SK-N-SH treated with all-trans-retinoic acid at 6 μM for 48 hours (cell line): ENCODE measurements at regions not wholly inside any gene's neighbourhood (a gene's known extent, or its start where the extent isn't known, plus 50 kb on each side); places are given as distances from the start of the nearest gene placed in this dataset.

ENCODE experiments used
- ARNTL ChIP-seq: fragments of 450-650 bp; formaldehyde crosslinking; IDR thresholded peaks from 2 replicates; pipeline ENCODE4 v1.5.0; 2020; ENCODE audit warnings: low read depth, mild to moderate bottlenecking, moderate library complexity, borderline replicate concordance
- BACH2 ChIP-seq: fragments of 250-450 bp; sonication (Bioruptor Pico); IDR thresholded peaks from 2 replicates; pipeline ENCODE4 v1.9.0; 2021; ENCODE audit warnings: mild to moderate bottlenecking, borderline replicate concordance
- GLIS3 ChIP-seq: fragments of 250-450 bp; sonication (Bioruptor Pico); IDR thresholded peaks from 2 replicates; pipeline ENCODE4 v1.5.0; 2020; ENCODE audit warnings: mild to moderate bottlenecking, moderate library complexity
- ISL1 ChIP-seq: fragments of 250-450 bp; sonication (Bioruptor Pico); IDR thresholded peaks from 2 replicates; pipeline ENCODE4 v2.1.2; 2022; ENCODE audit warnings: mild to moderate bottlenecking, moderate library complexity
- OSR1 ChIP-seq: fragments of 250-450 bp; sonication (Bioruptor Pico); IDR thresholded peaks from 2 replicates; pipeline ENCODE4 v1.8.0; 2022; ENCODE audit warnings: moderate library complexity, mild to moderate bottlenecking, inconsistent platforms
- PPARA ChIP-seq: fragments of 250-450 bp; sonication (Bioruptor Pico); IDR thresholded peaks from 2 replicates; pipeline ENCODE4 v1.5.0; 2020; ENCODE audit warnings: mild to moderate bottlenecking, borderline replicate concordance
- RARB ChIP-seq: fragments of 250-450 bp; sonication (Bioruptor Pico); IDR thresholded peaks from 2 replicates; pipeline ENCODE4 v1.8.0; 2021; ENCODE audit warnings: mild to moderate bottlenecking, moderate library complexity
- TCF4 ChIP-seq: fragments of 250-450 bp; sonication (Bioruptor Pico); IDR thresholded peaks from 2 replicates; pipeline ENCODE4 v1.8.0; 2021; ENCODE audit warnings: mild to moderate bottlenecking, moderate library complexity, borderline replicate concordance
- ZC3H10 ChIP-seq: fragments of 250-450 bp; sonication (Bioruptor Pico); IDR thresholded peaks from 2 replicates; pipeline ENCODE4 v1.5.1; 2021; ENCODE audit warnings: mild to moderate bottlenecking, moderate library complexity
- ZFP3 ChIP-seq: fragments of 250-450 bp; sonication (Bioruptor Pico); IDR thresholded peaks from 2 replicates; pipeline ENCODE4 v1.5.0; 2020; ENCODE audit warnings: mild to moderate bottlenecking, moderate library complexity
- ZFP30 ChIP-seq: fragments of 450-650 bp; formaldehyde crosslinking; IDR thresholded peaks from 2 replicates; pipeline ENCODE4 v1.5.0; 2022; ENCODE audit warnings: mild to moderate bottlenecking, moderate library complexity
- TF ChIP-seq, protein P1 (sequence below): fragments of 250-450 bp; sonication (Bioruptor Pico); IDR thresholded peaks from 2 replicates; pipeline ENCODE4 v1.8.0; 2020; ENCODE audit warnings: mild to moderate bottlenecking, moderate library complexity, borderline replicate concordance
- TF ChIP-seq, protein P2 (sequence below): fragments of 250-450 bp; sonication (Bioruptor Pico); IDR thresholded peaks from 2 replicates; pipeline ENCODE4 v1.5.0; 2020; ENCODE audit warnings: mild to moderate bottlenecking, moderate library complexity
- TF ChIP-seq, protein P3 (sequence below): fragments of 250-450 bp; sonication (Bioruptor Pico); IDR thresholded peaks from 2 replicates; pipeline ENCODE4 v1.5.1; 2020; ENCODE audit warnings: low read depth, mild to moderate bottlenecking, moderate library complexity

DNA sequence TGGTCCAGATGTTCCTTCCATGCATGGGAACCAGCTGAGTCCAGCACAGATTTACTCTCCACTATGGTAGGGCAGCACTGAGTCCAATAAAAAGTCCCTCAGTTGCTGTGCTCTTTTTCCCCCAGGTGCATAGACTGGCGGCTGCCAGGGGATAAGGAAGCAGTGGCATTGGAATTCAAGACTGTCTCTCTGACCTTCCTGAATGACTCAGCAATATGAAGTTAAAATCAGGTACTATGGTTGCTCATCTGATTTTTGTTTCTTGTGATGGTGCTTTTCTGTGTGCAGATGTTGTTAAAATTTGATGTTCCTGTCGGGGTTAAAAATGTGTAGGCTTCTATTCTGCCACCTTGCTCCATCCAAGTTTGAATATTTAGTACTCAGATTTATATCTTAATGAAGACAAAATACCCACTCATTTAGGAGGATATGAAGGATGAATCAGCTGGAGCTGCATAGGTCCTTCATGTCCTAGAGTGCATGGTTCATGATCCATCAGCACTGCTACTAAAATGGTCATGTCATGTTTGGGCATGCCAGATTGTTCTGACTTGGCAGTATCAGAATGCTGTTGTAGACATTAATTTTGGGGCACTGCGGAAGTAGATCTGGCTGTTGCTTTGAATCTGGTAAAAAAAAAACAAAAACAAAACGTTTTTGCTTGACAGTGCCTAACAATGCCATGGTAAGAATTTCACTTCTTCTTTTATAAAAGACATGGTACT lies 321.2 kb upstream of the MAP3K7 start:
- TF ChIP-seq PPARA (CRISPR knock-in tag) (no peak), RARB (CRISPR knock-in tag) (no peak), ZFP30 (CRISPR knock-in tag) (no peak), ISL1 (CRISPR knock-in tag) (no peak), ARNTL (no peak), BACH2 (CRISPR knock-in tag) (no peak), ZC3H10 (CRISPR knock-in tag) (no peak), ZFP3 (CRISPR knock-in tag) (no peak), GLIS3 (CRISPR knock-in tag) (no peak), TCF4 (CRISPR knock-in tag) (no peak), OSR1 (CRISPR knock-in tag) (no peak)
- TF ChIP-seq, protein P1, sequence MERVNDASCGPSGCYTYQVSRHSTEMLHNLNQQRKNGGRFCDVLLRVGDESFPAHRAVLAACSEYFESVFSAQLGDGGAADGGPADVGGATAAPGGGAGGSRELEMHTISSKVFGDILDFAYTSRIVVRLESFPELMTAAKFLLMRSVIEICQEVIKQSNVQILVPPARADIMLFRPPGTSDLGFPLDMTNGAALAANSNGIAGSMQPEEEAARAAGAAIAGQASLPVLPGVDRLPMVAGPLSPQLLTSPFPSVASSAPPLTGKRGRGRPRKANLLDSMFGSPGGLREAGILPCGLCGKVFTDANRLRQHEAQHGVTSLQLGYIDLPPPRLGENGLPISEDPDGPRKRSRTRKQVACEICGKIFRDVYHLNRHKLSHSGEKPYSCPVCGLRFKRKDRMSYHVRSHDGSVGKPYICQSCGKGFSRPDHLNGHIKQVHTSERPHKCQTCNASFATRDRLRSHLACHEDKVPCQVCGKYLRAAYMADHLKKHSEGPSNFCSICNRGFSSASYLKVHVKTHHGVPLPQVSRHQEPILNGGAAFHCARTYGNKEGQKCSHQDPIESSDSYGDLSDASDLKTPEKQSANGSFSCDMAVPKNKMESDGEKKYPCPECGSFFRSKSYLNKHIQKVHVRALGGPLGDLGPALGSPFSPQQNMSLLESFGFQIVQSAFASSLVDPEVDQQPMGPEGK (CRISPR knock-in tag): no peak
- TF ChIP-seq, protein P2, sequence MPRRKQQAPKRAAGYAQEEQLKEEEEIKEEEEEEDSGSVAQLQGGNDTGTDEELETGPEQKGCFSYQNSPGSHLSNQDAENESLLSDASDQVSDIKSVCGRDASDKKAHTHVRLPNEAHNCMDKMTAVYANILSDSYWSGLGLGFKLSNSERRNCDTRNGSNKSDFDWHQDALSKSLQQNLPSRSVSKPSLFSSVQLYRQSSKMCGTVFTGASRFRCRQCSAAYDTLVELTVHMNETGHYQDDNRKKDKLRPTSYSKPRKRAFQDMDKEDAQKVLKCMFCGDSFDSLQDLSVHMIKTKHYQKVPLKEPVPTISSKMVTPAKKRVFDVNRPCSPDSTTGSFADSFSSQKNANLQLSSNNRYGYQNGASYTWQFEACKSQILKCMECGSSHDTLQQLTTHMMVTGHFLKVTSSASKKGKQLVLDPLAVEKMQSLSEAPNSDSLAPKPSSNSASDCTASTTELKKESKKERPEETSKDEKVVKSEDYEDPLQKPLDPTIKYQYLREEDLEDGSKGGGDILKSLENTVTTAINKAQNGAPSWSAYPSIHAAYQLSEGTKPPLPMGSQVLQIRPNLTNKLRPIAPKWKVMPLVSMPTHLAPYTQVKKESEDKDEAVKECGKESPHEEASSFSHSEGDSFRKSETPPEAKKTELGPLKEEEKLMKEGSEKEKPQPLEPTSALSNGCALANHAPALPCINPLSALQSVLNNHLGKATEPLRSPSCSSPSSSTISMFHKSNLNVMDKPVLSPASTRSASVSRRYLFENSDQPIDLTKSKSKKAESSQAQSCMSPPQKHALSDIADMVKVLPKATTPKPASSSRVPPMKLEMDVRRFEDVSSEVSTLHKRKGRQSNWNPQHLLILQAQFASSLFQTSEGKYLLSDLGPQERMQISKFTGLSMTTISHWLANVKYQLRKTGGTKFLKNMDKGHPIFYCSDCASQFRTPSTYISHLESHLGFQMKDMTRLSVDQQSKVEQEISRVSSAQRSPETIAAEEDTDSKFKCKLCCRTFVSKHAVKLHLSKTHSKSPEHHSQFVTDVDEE: no peak
- TF ChIP-seq, protein P3, sequence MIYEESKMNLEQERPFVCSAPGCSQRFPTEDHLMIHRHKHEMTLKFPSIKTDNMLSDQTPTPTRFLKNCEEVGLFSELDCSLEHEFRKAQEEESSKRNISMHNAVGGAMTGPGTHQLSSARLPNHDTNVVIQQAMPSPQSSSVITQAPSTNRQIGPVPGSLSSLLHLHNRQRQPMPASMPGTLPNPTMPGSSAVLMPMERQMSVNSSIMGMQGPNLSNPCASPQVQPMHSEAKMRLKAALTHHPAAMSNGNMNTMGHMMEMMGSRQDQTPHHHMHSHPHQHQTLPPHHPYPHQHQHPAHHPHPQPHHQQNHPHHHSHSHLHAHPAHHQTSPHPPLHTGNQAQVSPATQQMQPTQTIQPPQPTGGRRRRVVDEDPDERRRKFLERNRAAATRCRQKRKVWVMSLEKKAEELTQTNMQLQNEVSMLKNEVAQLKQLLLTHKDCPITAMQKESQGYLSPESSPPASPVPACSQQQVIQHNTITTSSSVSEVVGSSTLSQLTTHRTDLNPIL: no peak
